HepG2 (cell line): ENCODE measurements at regions not wholly inside any gene's neighbourhood (a gene's known extent, or its start where the extent isn't known, plus 50 kb on each side); places are given as distances from the start of the nearest gene placed in this dataset.

ENCODE experiments used
- ATAC-seq: fragments of 200-7000 bp; cut with Tn5 transposase; 3 replicates; pipeline ENCODE4 v1.9.1; 2020; ENCODE audit warnings: mild to moderate bottlenecking, moderate library complexity
- BruUV-seq: library from RNA; stranded (reverse); fragments of 400-500 nt; replicated peaks from 2 replicates; lab custom pipeline; 2021; lab: Mats Ljungman, UMichigan
- CTCF ChIA-PET: fragments of 300-600 bp; formaldehyde crosslinking; extraction: SDS; loops from one replicate; lab custom pipeline; 2021; ENCODE audit warnings: low total read pairs, inconsistent platforms, low intra/inter-chr PET ratio; lab: Yijun Ruan, JAX
- POLR2A ChIA-PET: fragments of 350-600 bp; sonication (Branson Sonifier 250); formaldehyde crosslinking; loops from one replicate; lab custom pipeline; 2020; ENCODE audit warnings: antibody characterized with exemption, inconsistent platforms; lab: Yijun Ruan, JAX
- DNase-seq: peaks from one replicate; pipeline ENCODE4 v3.0.0-alpha.2; 2015; ENCODE audit warnings: low spot score
- FAIRE-seq: peaks from 3 replicates; lab custom pipeline; 2011; peaks lifted over from hg19 to GRCh38; lab: Jason Lieb, UNC
- H2AFZ ChIP-seq: one replicate; pipeline ENCODE4 v1.6.1; 2011; ENCODE audit warnings: low read length, inconsistent platforms
- H3K27ac ChIP-seq: fragments of 300-600 bp; 3 replicates; pipeline ENCODE4 v1.8.0; 2011; ENCODE audit warnings: mixed run types, mild to moderate bottlenecking, mixed read lengths, low read length, inconsistent platforms; ENCODE audit not compliant: insufficient read depth; ENCODE audit errors: extremely low read length
- H3K27me3 ChIP-seq, 2 experiments: fragments of 200-600 bp in 1 of 2; 2 replicates in 1 of 2; 3 replicates in 1 of 2; pipeline versions ENCODE4 v1.6.0 to v1.8.0; 2011; ENCODE audit warnings: low read length in 2 of 2, mild to moderate bottlenecking in 2 of 2, moderate library complexity in 2 of 2, inconsistent platforms in 1 of 2; ENCODE audit not compliant: insufficient read depth in 2 of 2, control insufficient read depth in 1 of 2
- H3K36me3 ChIP-seq, 2 experiments: fragments of 200-600 bp in 1 of 2; replicated peaks in 1 of 2; 2 replicates in 1 of 2; 3 replicates in 1 of 2; pipeline versions ENCODE4 v1.5.1 to v1.8.0; 2011; ENCODE audit warnings: low read length in 2 of 2, inconsistent platforms in 1 of 2; ENCODE audit not compliant: insufficient read depth in 2 of 2, control insufficient read depth in 1 of 2
- H3K4me1 ChIP-seq: 2 replicates; pipeline ENCODE4 v1.5.1; 2012; ENCODE audit warnings: low read length, inconsistent platforms; ENCODE audit not compliant: insufficient read depth
- H3K4me2 ChIP-seq: 2 replicates; pipeline ENCODE4 v1.6.0; 2011; ENCODE audit warnings: low read depth, low read length, inconsistent platforms
- H3K4me3 ChIP-seq, 3 experiments: fragments of 200-600 bp in 1 of 3; sonication (generic), shearing (Covaris generic) in 1 of 3; replicated peaks in 1 of 3; 2 replicates each; pipeline ENCODE4 v1.5.1; 2011 to 2016; ENCODE audit warnings: low read length in 3 of 3, inconsistent platforms in 2 of 3, low read depth in 2 of 3, mild to moderate bottlenecking in 2 of 3, control low read depth in 1 of 3, mixed read lengths in 1 of 3; ENCODE audit not compliant: insufficient read depth in 1 of 3
- H3K79me2 ChIP-seq: one replicate; pipeline ENCODE4 v1.6.1; 2011; ENCODE audit warnings: low read length, inconsistent platforms; ENCODE audit not compliant: insufficient read depth
- H3K9ac ChIP-seq: 2 replicates; pipeline ENCODE4 v1.6.0; 2011; ENCODE audit warnings: mild to moderate bottlenecking, low read depth, low read length, inconsistent platforms; ENCODE audit not compliant: insufficient read depth
- H3K9me3 ChIP-seq: 2 replicates; pipeline ENCODE4 v1.5.1; 2012; ENCODE audit warnings: mild to moderate bottlenecking, low read length
- H4K20me1 ChIP-seq: 2 replicates; pipeline ENCODE4 v1.6.0; 2011; ENCODE audit warnings: inconsistent platforms, mild to moderate bottlenecking, low read length, moderate library complexity; ENCODE audit not compliant: insufficient read depth
- JUN ChIP-seq: sonication (generic); formaldehyde crosslinking; IDR thresholded peaks from 2 replicates; pipeline ENCODE4 v1.4.0; 2020; ENCODE audit warnings: mild to moderate bottlenecking, missing genetic modification reagents
- MYPOP ChIP-seq: sonication (generic); formaldehyde crosslinking; IDR thresholded peaks from 2 replicates; pipeline ENCODE4 v1.8.1; 2023; ENCODE audit warnings: mild to moderate bottlenecking, moderate library complexity, missing genetic modification reagents
- NR2C2 ChIP-seq: sonication (generic); formaldehyde crosslinking; IDR thresholded peaks from 2 replicates; pipeline ENCODE4 v1.4.0; 2020; ENCODE audit warnings: missing genetic modification reagents, mild to moderate bottlenecking, moderate library complexity, borderline replicate concordance
- NR2F6 ChIP-seq, 2 experiments: IDR thresholded peaks; 2 replicates each; pipeline ENCODE4 v1.6.1; 2016; ENCODE audit warnings: antibody characterized with exemption in 1 of 2, mild to moderate bottlenecking in 1 of 2
- PHF21A ChIP-seq: sonication (generic); formaldehyde crosslinking; IDR thresholded peaks from 2 replicates; pipeline ENCODE4 v1.5.0; 2020; ENCODE audit warnings: mild to moderate bottlenecking, missing genetic modification reagents
- SNAI1 ChIP-seq: sonication (generic); formaldehyde crosslinking; IDR thresholded peaks from 2 replicates; pipeline ENCODE4 v1.5.0; 2020; ENCODE audit warnings: mild to moderate bottlenecking, missing genetic modification reagents, borderline replicate concordance
- SOX5 ChIP-seq: IDR thresholded peaks from 2 replicates; pipeline ENCODE4 v1.6.1; 2016; ENCODE audit warnings: borderline replicate concordance
- ZNF180 ChIP-seq: sonication (generic); formaldehyde crosslinking; IDR thresholded peaks from 2 replicates; pipeline ENCODE4 v1.4.0; 2020; ENCODE audit warnings: low read depth, missing genetic modification reagents, borderline replicate concordance
- ZNF275 ChIP-seq: sonication (generic); formaldehyde crosslinking; IDR thresholded peaks from 2 replicates; pipeline ENCODE4 v1.8.0; 2022; ENCODE audit warnings: missing genetic modification reagents, mild to moderate bottlenecking, inconsistent platforms, borderline replicate concordance
- ZNF557 ChIP-seq: sonication (generic); formaldehyde crosslinking; IDR thresholded peaks from 2 replicates; pipeline ENCODE4 v1.4.0; 2020; ENCODE audit warnings: missing genetic modification reagents
- ZNF570 ChIP-seq: sonication (generic); formaldehyde crosslinking; IDR thresholded peaks from 2 replicates; pipeline ENCODE4 v1.4.0; 2020; ENCODE audit warnings: mild to moderate bottlenecking, missing genetic modification reagents, borderline replicate concordance
- WGBS: methylation state at CpG from one replicate; pipeline ENCODE4 v1.1.6; 2017; ENCODE audit warnings: low lambda C conversion rate; 5-methylcytosine and 5-hydroxymethylcytosine counted together
- in situ Hi-C: cut with HindIII; loops from 2 replicates; pipeline ENCODE4 v1.10.0; 2017; ENCODE audit warnings: low pct_unique_long_range_greater_than_20kb; ENCODE audit not compliant: extremely low pct_ligation_motif_present
- intact Hi-C: fragments of 100-400 bp; cut with micrococcal nuclease; formaldehyde crosslinking; loops from one replicate; pipeline ENCODE4 v1.10.0; 2022; ENCODE audit not compliant: unreplicated experiment
- TF ChIP-seq, protein P1 (sequence below): sonication (generic); formaldehyde crosslinking; IDR thresholded peaks from 2 replicates; pipeline ENCODE4 v1.5.0; 2020; ENCODE audit warnings: missing genetic modification reagents
- TF ChIP-seq, protein P2 (sequence below): sonication (generic); formaldehyde crosslinking; IDR thresholded peaks from 2 replicates; pipeline ENCODE4 v1.4.0; 2020; ENCODE audit warnings: missing genetic modification reagents

DNA sequence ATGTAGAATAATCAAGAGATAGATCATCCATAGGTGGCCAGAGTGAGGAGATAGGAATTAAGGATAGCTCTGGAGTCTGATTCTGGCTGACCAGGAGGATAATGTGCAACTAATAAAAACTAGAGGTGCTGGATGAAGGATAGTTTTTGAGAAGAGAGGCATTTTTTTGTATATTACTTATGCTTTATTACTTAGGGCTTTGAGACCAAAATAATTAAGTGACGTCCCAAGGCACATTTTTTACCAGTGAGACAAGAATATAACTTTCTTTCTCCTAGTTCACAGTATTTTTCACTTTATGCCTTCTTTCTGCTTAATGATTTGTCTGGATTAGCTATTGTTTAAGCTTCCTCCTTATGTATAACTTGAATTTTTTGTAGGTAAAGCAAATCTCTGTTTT, 756.6 kb downstream of the TSN start:
- no peaks in the 10 kb centered on the region for H3K36me3 ChIP-seq
- 0% methylated on average over 1 of the region's 1 CpG for WGBS
- H3K27ac ChIP-seq: no peak overlapping the region
- in situ Hi-C loops (no loop called here), intact Hi-C loops (no loop called here)
- POLR2A ChIA-PET: no interaction called here
- H3K9ac ChIP-seq: no peak overlapping the region
- no peak overlapping the region for H2AFZ ChIP-seq
- BruUV-seq: no TSS peak
- no peak overlapping the region for H3K4me3 ChIP-seq
- H3K27me3 ChIP-seq: 0 out of 5 replicates have a peak, but pooled peaks cover 0 to 1% of the 10 kb centered on the region in 2 experiments
- H3K4me2 ChIP-seq: no peak overlapping the region
- no peaks in the 10 kb centered on the region for H3K79me2 ChIP-seq
- DNase-seq (no peak), ATAC-seq (no peak), FAIRE-seq (no peak)
- H3K9me3 ChIP-seq: no peaks in the 10 kb centered on the region
- TF ChIP-seq ZNF275 (no peak), SOX5 (CRISPR knock-in tag) (no peak), ZNF557 (CRISPR knock-in tag) (no peak), MYPOP (no peak), ZNF180 (CRISPR knock-in tag) (no peak), ZNF570 (no peak), NR2C2 (CRISPR knock-in tag) (no peak), NR2F6 (IDR thresholded peaks at IDR 0.05) (no peak), NR2F6 (CRISPR knock-in tag; IDR thresholded peaks at IDR 0.05) (no peak), JUN (no peak), PHF21A (CRISPR knock-in tag) (no peak), SNAI1 (CRISPR knock-in tag) (no peak)
- TF ChIP-seq, protein P1, sequence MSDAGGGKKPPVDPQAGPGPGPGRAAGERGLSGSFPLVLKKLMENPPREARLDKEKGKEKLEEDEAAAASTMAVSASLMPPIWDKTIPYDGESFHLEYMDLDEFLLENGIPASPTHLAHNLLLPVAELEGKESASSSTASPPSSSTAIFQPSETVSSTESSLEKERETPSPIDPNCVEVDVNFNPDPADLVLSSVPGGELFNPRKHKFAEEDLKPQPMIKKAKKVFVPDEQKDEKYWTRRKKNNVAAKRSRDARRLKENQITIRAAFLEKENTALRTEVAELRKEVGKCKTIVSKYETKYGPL (CRISPR knock-in tag): no peak
- TF ChIP-seq, protein P2, sequence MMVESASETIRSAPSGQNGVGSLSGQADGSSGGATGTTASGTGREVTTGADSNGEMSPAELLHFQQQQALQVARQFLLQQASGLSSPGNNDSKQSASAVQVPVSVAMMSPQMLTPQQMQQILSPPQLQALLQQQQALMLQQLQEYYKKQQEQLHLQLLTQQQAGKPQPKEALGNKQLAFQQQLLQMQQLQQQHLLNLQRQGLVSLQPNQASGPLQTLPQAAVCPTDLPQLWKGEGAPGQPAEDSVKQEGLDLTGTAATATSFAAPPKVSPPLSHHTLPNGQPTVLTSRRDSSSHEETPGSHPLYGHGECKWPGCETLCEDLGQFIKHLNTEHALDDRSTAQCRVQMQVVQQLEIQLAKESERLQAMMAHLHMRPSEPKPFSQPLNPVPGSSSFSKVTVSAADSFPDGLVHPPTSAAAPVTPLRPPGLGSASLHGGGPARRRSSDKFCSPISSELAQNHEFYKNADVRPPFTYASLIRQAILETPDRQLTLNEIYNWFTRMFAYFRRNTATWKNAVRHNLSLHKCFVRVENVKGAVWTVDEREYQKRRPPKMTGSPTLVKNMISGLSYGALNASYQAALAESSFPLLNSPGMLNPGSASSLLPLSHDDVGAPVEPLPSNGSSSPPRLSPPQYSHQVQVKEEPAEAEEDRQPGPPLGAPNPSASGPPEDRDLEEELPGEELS: no peak
- no peaks in the 10 kb centered on the region for H3K4me1 ChIP-seq
- CTCF ChIA-PET: no interaction called here
- no peaks in the 10 kb centered on the region for H4K20me1 ChIP-seq
